Ascending aorta (tissue), 2 donors: ENCODE measurements at regions not wholly inside any gene's neighbourhood (a gene's known extent, or its start where the extent isn't known, plus 50 kb on each side); places are given as distances from the start of the nearest gene placed in this dataset.
A peak's percentile ranks its signal among the peaks of the same experiment; 100 is the strongest.

Source experiments
- DNase-seq, 2 donors: peaks; one replicate each; pipeline ENCODE4 v3.0.0-alpha.2; 2019; ENCODE audit warnings: low spot score in 2 of 2
- H3K27ac ChIP-seq, 2 donors: fragments of 200-600 bp; sonication (generic); one replicate each; pipeline ENCODE4 v1.5.1; 2016 to 2017; ENCODE audit warnings: mild to moderate bottlenecking in 1 of 2
- H3K27me3 ChIP-seq: fragments of 200-600 bp; sonication (generic); one replicate; pipeline ENCODE4 v1.5.1; 2017
- H3K36me3 ChIP-seq, 2 donors: fragments of 200-600 bp; sonication (generic); one replicate each; pipeline ENCODE4 v1.5.1; 2016
- H3K4me1 ChIP-seq, 2 donors: fragments of 200-600 bp; sonication (generic); one replicate each; pipeline ENCODE4 v1.5.1; 2016 to 2017; ENCODE audit warnings: mild to moderate bottlenecking in 1 of 2
- H3K4me3 ChIP-seq, 2 donors: fragments of 200-600 bp; sonication (generic); one replicate each; pipeline ENCODE4 v1.5.1; 2016 to 2017; ENCODE audit warnings: mild to moderate bottlenecking in 1 of 2
- H3K9me3 ChIP-seq, 2 donors: fragments of 200-600 bp; sonication (generic); one replicate each; pipeline ENCODE4 v1.5.1; 2016
- intact Hi-C: fragments of 100-400 bp; cut with DNase I; formaldehyde crosslinking; loops from one replicate; pipeline ENCODE4 v1.15.1; 2023
- TF ChIP-seq, protein P1 (sequence below), 3 experiments: fragments of 200-600 bp in 2 of 3; fragments of 450-650 bp in 1 of 3; sonication (generic) in 2 of 3; IDR thresholded peaks; one replicate each; pipeline ENCODE4 v1.5.1; 2016 to 2019; ENCODE audit warnings: antibody characterized with exemption in 3 of 3, mild to moderate bottlenecking in 1 of 3, moderate library complexity in 1 of 3

DNA sequence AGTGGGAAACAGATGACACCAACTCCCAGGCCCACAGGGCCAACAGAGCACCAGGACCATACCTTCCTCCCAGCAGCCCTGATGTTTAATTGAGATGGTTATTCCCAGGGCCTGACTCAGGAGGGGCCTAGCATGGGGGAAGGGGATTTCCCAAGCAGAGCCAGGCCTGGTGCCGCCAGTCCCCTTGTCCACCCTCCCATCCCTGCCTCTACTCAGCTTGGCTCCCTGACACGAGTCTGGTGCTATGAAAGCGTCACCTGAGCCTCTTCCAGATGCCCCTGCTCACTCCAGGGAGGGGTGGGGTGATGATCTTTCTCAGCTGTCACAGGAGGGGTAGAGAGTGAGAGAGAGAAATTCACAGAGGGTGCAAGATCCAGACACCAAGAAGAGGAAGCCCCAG, 72.7 kb downstream of the EFNB1 start:
- Histone ChIP-seq H3K9me3 (no peaks in the 10 kb centered on the region), H3K36me3 (no peaks in the 10 kb centered on the region), H3K27ac (no peak overlapping the region), H3K27me3 (no peaks in the 10 kb centered on the region), H3K4me1 (no peaks in the 10 kb centered on the region), H3K4me3 (no peak overlapping the region)
- TF ChIP-seq, protein P1, sequence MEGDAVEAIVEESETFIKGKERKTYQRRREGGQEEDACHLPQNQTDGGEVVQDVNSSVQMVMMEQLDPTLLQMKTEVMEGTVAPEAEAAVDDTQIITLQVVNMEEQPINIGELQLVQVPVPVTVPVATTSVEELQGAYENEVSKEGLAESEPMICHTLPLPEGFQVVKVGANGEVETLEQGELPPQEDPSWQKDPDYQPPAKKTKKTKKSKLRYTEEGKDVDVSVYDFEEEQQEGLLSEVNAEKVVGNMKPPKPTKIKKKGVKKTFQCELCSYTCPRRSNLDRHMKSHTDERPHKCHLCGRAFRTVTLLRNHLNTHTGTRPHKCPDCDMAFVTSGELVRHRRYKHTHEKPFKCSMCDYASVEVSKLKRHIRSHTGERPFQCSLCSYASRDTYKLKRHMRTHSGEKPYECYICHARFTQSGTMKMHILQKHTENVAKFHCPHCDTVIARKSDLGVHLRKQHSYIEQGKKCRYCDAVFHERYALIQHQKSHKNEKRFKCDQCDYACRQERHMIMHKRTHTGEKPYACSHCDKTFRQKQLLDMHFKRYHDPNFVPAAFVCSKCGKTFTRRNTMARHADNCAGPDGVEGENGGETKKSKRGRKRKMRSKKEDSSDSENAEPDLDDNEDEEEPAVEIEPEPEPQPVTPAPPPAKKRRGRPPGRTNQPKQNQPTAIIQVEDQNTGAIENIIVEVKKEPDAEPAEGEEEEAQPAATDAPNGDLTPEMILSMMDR (IDR thresholded peaks at IDR 0.05), result no peak
- no peak for DNase-seq
- intact Hi-C loops, result no loop called here

DNA sequence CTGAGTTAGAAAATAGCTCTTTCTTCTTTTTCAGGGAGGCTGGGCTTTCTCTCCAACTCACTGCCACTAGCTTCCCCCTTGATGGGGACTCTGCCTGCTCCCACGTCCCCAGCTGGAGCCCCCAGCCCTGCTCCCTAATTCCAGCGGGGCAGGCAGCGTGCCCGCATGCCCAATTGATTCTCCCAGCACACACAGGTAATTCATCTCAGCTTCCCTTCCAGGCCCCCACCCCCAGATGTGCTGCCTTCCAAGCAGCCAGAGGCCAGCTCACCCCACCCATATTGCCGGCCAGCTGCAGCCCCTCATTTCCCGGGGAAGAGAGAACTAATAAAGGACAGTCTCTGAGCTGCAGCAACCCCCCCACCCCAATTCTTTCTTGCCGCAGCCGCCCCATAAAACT, 69.8 kb downstream of the EFNB1 start:
- no peak for DNase-seq
- intact Hi-C loops, result loop anchor here (10.0 kb wide), 2 partner anchors 126 to 266 kb away; partner anchors contain the start of gene PJA1
- Histone ChIP-seq H3K27me3 (no peaks in the 10 kb centered on the region), H3K4me3 (no peak overlapping the region), H3K9me3 (no peaks in the 10 kb centered on the region), H3K4me1 (peaks cover 3 to 13% of the 10 kb centered on the region in 2 donors), H3K27ac (no peak overlapping the region), H3K36me3 (no peaks in the 10 kb centered on the region)
- TF ChIP-seq, protein P1 (IDR thresholded peaks at IDR 0.05), result no peak

DNA sequence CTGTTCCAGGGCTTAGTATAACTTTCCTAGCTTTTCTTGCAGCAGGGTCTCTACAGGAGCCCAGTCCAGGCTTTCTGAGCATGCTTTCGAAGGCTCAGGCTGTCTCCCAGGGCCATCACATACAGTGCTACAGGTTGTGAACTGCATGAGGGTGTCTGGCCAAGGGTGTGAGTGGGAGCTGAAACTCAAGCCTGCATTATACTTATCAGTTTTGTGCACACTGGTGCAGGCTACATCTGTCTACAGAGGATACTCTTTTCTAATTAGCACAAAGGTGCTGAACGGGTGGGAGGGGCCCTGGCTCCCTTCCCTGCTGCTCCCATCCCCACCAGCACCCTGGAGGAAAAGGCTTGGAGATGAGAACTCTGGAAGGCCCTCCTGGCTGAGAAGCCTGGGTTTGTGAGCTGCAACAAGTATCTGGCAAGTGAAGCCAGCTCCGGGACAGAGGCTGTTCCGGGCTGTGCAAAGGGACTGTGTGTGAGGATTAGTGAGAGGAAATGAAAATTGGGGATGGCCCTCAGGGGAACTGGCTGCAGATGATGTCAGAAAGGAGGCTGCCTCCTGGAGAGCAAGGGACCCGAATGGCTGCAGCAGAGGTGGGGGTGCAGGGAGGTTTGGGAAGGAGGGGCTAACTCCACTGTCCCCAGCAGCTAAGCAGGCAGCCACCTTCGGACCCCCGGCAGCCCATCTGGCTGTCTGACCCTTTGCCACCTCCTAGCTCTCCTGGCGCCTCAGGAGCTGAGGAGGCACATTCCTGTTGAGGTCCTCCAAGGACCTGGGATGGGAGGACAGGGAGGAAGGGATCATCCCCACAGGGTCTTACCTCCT, 68.5 kb downstream of the EFNB1 start:
- Histone ChIP-seq H3K27ac (no peak overlapping the region), H3K27me3 (no peaks in the 10 kb centered on the region), H3K36me3 (no peaks in the 10 kb centered on the region), H3K4me3 (no peak overlapping the region), H3K4me1 (peaks cover 3 to 13% of the 10 kb centered on the region in 2 donors), H3K9me3 (no peaks in the 10 kb centered on the region)
- TF ChIP-seq, protein P1 (IDR thresholded peaks at IDR 0.05), result no peak
- intact Hi-C loops, result loop anchor here (10.0 kb wide), 2 partner anchors 127 to 267 kb away; partner anchors contain the start of gene PJA1
- DNase-seq, result no peak

DNA sequence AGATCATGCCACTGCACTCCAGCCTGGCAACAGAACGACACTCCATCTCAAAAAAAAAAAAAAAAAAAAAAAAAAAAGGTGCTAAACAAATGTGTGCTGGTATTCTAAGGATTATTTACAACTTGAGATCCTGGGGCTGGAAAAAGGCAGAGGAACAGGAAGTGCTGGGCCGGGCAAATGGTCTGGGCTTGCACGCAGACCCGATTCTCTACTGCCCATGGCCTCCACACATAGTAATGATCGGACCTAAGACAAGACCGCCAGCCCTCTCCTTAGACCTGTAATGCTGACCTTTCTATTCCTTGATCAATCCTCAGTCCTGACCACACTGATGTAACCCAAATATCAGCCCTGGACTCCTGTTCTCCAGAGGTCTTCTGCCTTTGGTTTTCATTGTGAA, 67.8 kb downstream of the EFNB1 start:
- DNase-seq, result no peak
- peak overlapping the region in 1 of 2 donors; percentile 97 for H3K27ac ChIP-seq
- no peaks in the 10 kb centered on the region for H3K36me3 ChIP-seq
- H3K4me3 ChIP-seq, result no peak overlapping the region
- peaks cover 3 to 13% of the 10 kb centered on the region in 2 donors for H3K4me1 ChIP-seq
- no peaks in the 10 kb centered on the region for H3K27me3 ChIP-seq
- TF ChIP-seq, protein P1 (IDR thresholded peaks at IDR 0.05), result no peak
- H3K9me3 ChIP-seq, result no peaks in the 10 kb centered on the region
- intact Hi-C loops, result loop anchor here (10.0 kb wide), 2 partner anchors 128 to 268 kb away; partner anchors contain the start of gene PJA1

DNA sequence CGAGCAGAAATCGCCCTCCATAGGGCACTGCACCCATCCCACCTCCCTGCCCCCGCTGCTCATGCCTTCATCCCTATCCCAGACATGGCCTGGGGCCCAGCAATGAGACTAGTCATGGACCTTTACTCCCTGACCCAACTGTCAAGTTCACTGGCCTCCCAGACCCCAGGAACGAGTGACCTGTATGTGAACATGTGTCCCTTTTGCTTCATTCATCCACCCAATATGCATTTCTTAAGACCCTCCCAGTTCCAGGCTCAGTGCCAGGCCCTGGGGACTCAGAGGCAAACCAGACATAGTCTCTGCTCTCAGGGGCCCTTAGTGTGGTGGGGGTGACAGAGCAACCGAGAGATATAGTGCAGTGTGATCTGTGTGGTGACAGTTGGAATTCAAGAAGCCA, 67.0 kb downstream of the EFNB1 start:
- H3K36me3 ChIP-seq, result no peaks in the 10 kb centered on the region
- peak overlapping the region; percentile 97 for H3K27ac ChIP-seq
- H3K4me1 ChIP-seq, result peaks cover 3 to 13% of the 10 kb centered on the region in 2 donors
- H3K27me3 ChIP-seq, result no peaks in the 10 kb centered on the region
- intact Hi-C loops, result loop anchor here (1.0 to 10.0 kb wide), 4 partner anchors 33 to 269 kb away; partner anchors contain the start of gene PJA1
- TF ChIP-seq, protein P1 (IDR thresholded peaks at IDR 0.05), result no peak
- H3K4me3 ChIP-seq, result no peak overlapping the region
- no peaks in the 10 kb centered on the region for H3K9me3 ChIP-seq
- DNase-seq, result no peak
